Keratinocyte (primary cell): ENCODE measurements at regions not wholly inside any gene's neighbourhood (a gene's known extent, or its start where the extent isn't known, plus 50 kb on each side); places are given as distances from the start of the nearest gene placed in this dataset.

Experiments used
- DNase-seq: peaks from one replicate; pipeline ENCODE4 v3.0.0-alpha.2; 2011; ENCODE audit warnings: low read depth, missing footprints, low spot score
- FAIRE-seq: peaks from 2 replicates; lab custom pipeline; 2011; peaks lifted over from hg19 to GRCh38; lab: Jason Lieb, UNC
- H2AFZ ChIP-seq: 2 replicates; pipeline ENCODE4 v1.6.0; 2012; ENCODE audit warnings: low read length, control low read depth, inconsistent platforms; ENCODE audit not compliant: control insufficient read depth
- H3K27ac ChIP-seq: 2 replicates; pipeline ENCODE4 v1.5.1; 2011; ENCODE audit warnings: low read length; ENCODE audit not compliant: control insufficient read depth, insufficient read depth
- H3K27me3 ChIP-seq: 3 replicates; pipeline ENCODE4 v1.6.0; 2011; ENCODE audit warnings: low read length; ENCODE audit not compliant: control insufficient read depth, insufficient read depth; ENCODE audit errors: extremely low read depth
- H3K36me3 ChIP-seq, 2 experiments: 2 replicates in 1 of 2; 3 replicates in 1 of 2; pipeline ENCODE4 v1.5.1; 2011; ENCODE audit warnings: low read length in 2 of 2, mild to moderate bottlenecking in 1 of 2; ENCODE audit not compliant: control insufficient read depth in 2 of 2, insufficient read depth in 2 of 2; ENCODE audit errors: extremely low read depth in 1 of 2
- H3K4me1 ChIP-seq: 3 replicates; pipeline ENCODE4 v1.5.1; 2011; ENCODE audit warnings: low read length; ENCODE audit not compliant: control insufficient read depth, insufficient read depth; ENCODE audit errors: extremely low read depth
- H3K4me2 ChIP-seq: 3 replicates; pipeline ENCODE4 v1.6.0; 2011; ENCODE audit warnings: low read depth, low read length; ENCODE audit not compliant: control insufficient read depth, insufficient read depth; ENCODE audit errors: extremely low read depth
- H3K4me3 ChIP-seq, 3 experiments: fragments of 200-600 bp in 1 of 3; sonication (generic) in 1 of 3; 2 replicates in 2 of 3; 3 replicates in 1 of 3; pipeline ENCODE4 v1.5.1; 2011 to 2016; ENCODE audit warnings: low read length in 3 of 3, mild to moderate bottlenecking in 3 of 3, control low read depth in 2 of 3, inconsistent platforms in 1 of 3, low read depth in 1 of 3, mixed read lengths in 1 of 3, mixed run types in 1 of 3, moderate library complexity in 1 of 3; ENCODE audit not compliant: control insufficient read depth in 2 of 3, insufficient read depth in 2 of 3; ENCODE audit errors: extremely low read depth in 1 of 3
- H3K79me2 ChIP-seq: 2 replicates; pipeline ENCODE4 v1.6.0; 2012; ENCODE audit warnings: low read length; ENCODE audit not compliant: control insufficient read depth, insufficient read depth
- H3K9ac ChIP-seq: 3 replicates; pipeline ENCODE4 v1.6.0; 2011; ENCODE audit warnings: low read length; ENCODE audit not compliant: control insufficient read depth, insufficient read depth; ENCODE audit errors: extremely low read depth
- H3K9me1 ChIP-seq: 3 replicates; pipeline ENCODE4 v1.6.0; 2011; ENCODE audit warnings: low read length; ENCODE audit not compliant: control insufficient read depth, insufficient read depth; ENCODE audit errors: extremely low read depth
- H3K9me3 ChIP-seq: 2 replicates; pipeline ENCODE4 v1.5.1; 2012; ENCODE audit warnings: low read depth, low read length; ENCODE audit not compliant: control insufficient read depth
- H4K20me1 ChIP-seq: 3 replicates; pipeline ENCODE4 v1.6.0; 2011; ENCODE audit warnings: low read length; ENCODE audit not compliant: control insufficient read depth, insufficient read depth; ENCODE audit errors: extremely low read depth
- EZH2 ChIP-seq: IDR thresholded peaks from one replicate; pipeline ENCODE4 v1.6.1; 2012; ENCODE audit warnings: inconsistent platforms, mild to moderate bottlenecking, low read length, moderate library complexity
- dilution Hi-C: fragments of 300-500 bp; cut with MboI; formaldehyde crosslinking; loops from one replicate; pipeline ENCODE4 v1.7.0; 2020; ENCODE audit warnings: low sequenced_read_pairs; ENCODE audit not compliant: extremely low pct_ligation_motif_present
- TF ChIP-seq, protein P1 (sequence below), 3 experiments: IDR thresholded peaks in 1 of 3; conservative IDR thresholded peaks in 1 of 3; optimal IDR thresholded peaks in 1 of 3; 2 replicates in 2 of 3; 3 replicates in 1 of 3; pipeline versions ENCODE3 to v1.5.1; 2011; ENCODE audit warnings: low read length in 3 of 3, mild to moderate bottlenecking in 3 of 3, moderate library complexity in 2 of 3, control low read depth in 1 of 3, inconsistent platforms in 1 of 3; ENCODE audit not compliant: insufficient read depth in 2 of 3; ENCODE audit errors: extremely low read depth in 1 of 3

DNA sequence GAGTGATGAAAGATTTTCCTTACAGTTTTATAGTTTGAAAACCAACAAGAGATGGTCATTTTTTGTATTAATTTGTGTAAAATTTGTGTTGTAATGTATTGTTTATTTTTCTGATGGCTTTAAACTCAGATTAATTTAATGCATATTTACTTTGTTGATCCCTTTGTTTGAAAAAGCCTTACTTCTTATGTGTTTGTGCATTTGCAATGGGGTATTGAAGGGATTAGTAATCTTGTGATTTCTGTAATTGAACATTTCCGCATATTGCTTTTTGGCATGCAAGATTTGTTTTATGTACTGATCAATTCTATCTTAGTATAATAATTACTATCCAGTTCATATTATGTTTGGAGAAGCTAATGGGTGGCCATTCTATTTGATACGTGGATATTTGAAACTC lies 98.4 kb upstream of the ROBO1 start:
- no peak overlapping the region for H3K4me2 ChIP-seq
- no peaks in the 10 kb centered on the region for H3K9me1 ChIP-seq
- no peaks in the 10 kb centered on the region for H3K27me3 ChIP-seq
- H3K9ac ChIP-seq, result no peak overlapping the region
- no peaks in the 10 kb centered on the region for H4K20me1 ChIP-seq
- TF ChIP-seq EZH2, result no peak
- TF ChIP-seq, protein P1, sequence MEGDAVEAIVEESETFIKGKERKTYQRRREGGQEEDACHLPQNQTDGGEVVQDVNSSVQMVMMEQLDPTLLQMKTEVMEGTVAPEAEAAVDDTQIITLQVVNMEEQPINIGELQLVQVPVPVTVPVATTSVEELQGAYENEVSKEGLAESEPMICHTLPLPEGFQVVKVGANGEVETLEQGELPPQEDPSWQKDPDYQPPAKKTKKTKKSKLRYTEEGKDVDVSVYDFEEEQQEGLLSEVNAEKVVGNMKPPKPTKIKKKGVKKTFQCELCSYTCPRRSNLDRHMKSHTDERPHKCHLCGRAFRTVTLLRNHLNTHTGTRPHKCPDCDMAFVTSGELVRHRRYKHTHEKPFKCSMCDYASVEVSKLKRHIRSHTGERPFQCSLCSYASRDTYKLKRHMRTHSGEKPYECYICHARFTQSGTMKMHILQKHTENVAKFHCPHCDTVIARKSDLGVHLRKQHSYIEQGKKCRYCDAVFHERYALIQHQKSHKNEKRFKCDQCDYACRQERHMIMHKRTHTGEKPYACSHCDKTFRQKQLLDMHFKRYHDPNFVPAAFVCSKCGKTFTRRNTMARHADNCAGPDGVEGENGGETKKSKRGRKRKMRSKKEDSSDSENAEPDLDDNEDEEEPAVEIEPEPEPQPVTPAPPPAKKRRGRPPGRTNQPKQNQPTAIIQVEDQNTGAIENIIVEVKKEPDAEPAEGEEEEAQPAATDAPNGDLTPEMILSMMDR (optimal IDR thresholded peaks at IDR 0.05 in 1 of 3, IDR thresholded peaks at IDR 0.05 in 1 of 3, conservative IDR thresholded peaks at IDR 0.05 in 1 of 3; ENCODE audit: extremely low read depth in 1 of 3, insufficient read depth in 2 of 3, low read length in 3 of 3), result no peak
- DNase-seq (no peak), FAIRE-seq (no peak)
- H3K4me1 ChIP-seq, result no peaks in the 10 kb centered on the region
- H3K9me3 ChIP-seq, result no peaks in the 10 kb centered on the region
- H3K4me3 ChIP-seq, result no peak overlapping the region
- dilution Hi-C loops, result no loop called here
- H3K36me3 ChIP-seq, result no peaks in the 10 kb centered on the region
- no peak overlapping the region for H3K27ac ChIP-seq
- H3K79me2 ChIP-seq, result no peaks in the 10 kb centered on the region
- no peak overlapping the region for H2AFZ ChIP-seq

DNA sequence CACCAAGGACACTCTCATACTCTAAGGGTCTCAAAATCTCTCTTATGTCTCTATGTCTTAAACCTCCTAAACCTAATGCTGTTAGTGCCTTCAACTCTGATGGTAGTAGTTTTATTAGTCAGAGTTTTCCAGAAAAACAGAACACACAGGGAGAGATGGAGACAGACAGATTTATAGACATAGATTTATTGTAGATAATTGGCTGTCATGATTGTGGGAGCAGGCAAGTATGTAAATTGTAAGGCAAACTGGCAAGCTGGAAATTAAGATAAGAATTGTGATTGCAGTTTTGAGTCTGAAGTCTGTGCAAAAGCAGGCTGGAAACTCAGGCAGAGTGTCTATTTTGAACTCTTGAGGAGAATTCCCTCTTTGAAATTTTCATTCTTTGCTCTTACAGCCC lies 96.3 kb upstream of the ROBO1 start:
- Histone ChIP-seq H3K27me3 (no peaks in the 10 kb centered on the region), H3K27ac (no peak overlapping the region), H3K4me1 (no peaks in the 10 kb centered on the region), H3K9ac (no peak overlapping the region), H2AFZ (no peak overlapping the region), H3K4me2 (no peak overlapping the region), H3K36me3 (no peaks in the 10 kb centered on the region), H3K9me3 (no peaks in the 10 kb centered on the region), H3K9me1 (no peaks in the 10 kb centered on the region), H4K20me1 (no peaks in the 10 kb centered on the region), H3K4me3 (no peak overlapping the region), H3K79me2 (no peaks in the 10 kb centered on the region)
- dilution Hi-C loops, result no loop called here
- FAIRE-seq, result no peak
- no peak for TF ChIP-seq EZH2
- TF ChIP-seq, protein P1 (optimal IDR thresholded peaks at IDR 0.05 in 1 of 3, IDR thresholded peaks at IDR 0.05 in 1 of 3, conservative IDR thresholded peaks at IDR 0.05 in 1 of 3; ENCODE audit: extremely low read depth in 1 of 3, insufficient read depth in 2 of 3, low read length in 3 of 3), result no peak
- DNase-seq, result no peak
